NAMALWA (cell line): ENCODE measurements at regions not wholly inside any gene's neighbourhood (a gene's known extent, or its start where the extent isn't known, plus 50 kb on each side); places are given as distances from the start of the nearest gene placed in this dataset.
A peak's percentile ranks its signal among the peaks of the same experiment; 100 is the strongest.

ENCODE experiments used
- DNase-seq: peaks from one replicate; pipeline ENCODE4 v3.0.0-alpha.2; 2015; ENCODE audit warnings: low spot score

GRCh38 chr18:78150590-78150989 lies 829.0 kb upstream of the SALL3 start:
- no peak for DNase-seq

- DNase-seq = no peak
Observed at GRCh38 chr18:78151234-78151633, 828.4 kb upstream of the SALL3 start.

GRCh38 chr18:78151948-78152725 lies 827.5 kb upstream of the SALL3 start:
- DNase-seq = no peak

- DNase-seq = no peak
Observed at GRCh38 chr18:78153362-78153761, 826.3 kb upstream of the SALL3 start.

GRCh38 chr18:78154444-78154843 lies 825.2 kb upstream of the SALL3 start:
- DNase-seq = no peak

- DNase-seq = no peak
Observed at GRCh38 chr18:78154853-78155252, 824.8 kb upstream of the SALL3 start.

- DNase-seq = peak; percentile 17
Observed at GRCh38 chr18:78156466-78156865, 823.2 kb upstream of the SALL3 start.

GRCh38 chr18:78158943-78159342 lies 820.7 kb upstream of the SALL3 start:
- no peak for DNase-seq

- DNase-seq = no peak
Observed at GRCh38 chr18:78159397-78159796, 820.2 kb upstream of the SALL3 start.

GRCh38 chr18:78160961-78161656 lies 818.5 kb upstream of the SALL3 start:
- no peak for DNase-seq

GRCh38 chr18:78165525-78165924 lies 814.1 kb upstream of the SALL3 start:
- DNase-seq = no peak

- no peak for DNase-seq
Observed at GRCh38 chr18:78168526-78168925, 811.1 kb upstream of the SALL3 start.

- no peak for DNase-seq
Observed at GRCh38 chr18:78169174-78169864, 810.3 kb upstream of the SALL3 start.

- DNase-seq = no peak
Observed at GRCh38 chr18:78171954-78172353, 807.7 kb upstream of the SALL3 start.

GRCh38 chr18:78174737-78175136 lies 804.9 kb upstream of the SALL3 start:
- DNase-seq = no peak

- no peak for DNase-seq
Observed at GRCh38 chr18:78178812-78179211, 800.8 kb upstream of the SALL3 start.

GRCh38 chr18:78180741-78181140 lies 798.9 kb upstream of the SALL3 start:
- DNase-seq = no peak

GRCh38 chr18:78183815-78184214 lies 795.8 kb upstream of the SALL3 start:
- no peak for DNase-seq

GRCh38 chr18:78191276-78191675 lies 788.3 kb upstream of the SALL3 start:
- DNase-seq = no peak

- peak; percentile 5 for DNase-seq
Observed at GRCh38 chr18:78192054-78192453, 787.6 kb upstream of the SALL3 start.

- DNase-seq = no peak
Observed at GRCh38 chr18:78196280-78196679, 783.3 kb upstream of the SALL3 start.

- no peak for DNase-seq
Observed at GRCh38 chr18:78199002-78199401, 780.6 kb upstream of the SALL3 start.

- no peak for DNase-seq
Observed at GRCh38 chr18:78199611-78200010, 780.0 kb upstream of the SALL3 start.
